ENCODE measurements at regions not wholly inside any gene's neighbourhood (a gene's known extent, or its start where the extent isn't known, plus 50 kb on each side); places are given as distances from the start of the nearest gene placed in this dataset.

DNA sequence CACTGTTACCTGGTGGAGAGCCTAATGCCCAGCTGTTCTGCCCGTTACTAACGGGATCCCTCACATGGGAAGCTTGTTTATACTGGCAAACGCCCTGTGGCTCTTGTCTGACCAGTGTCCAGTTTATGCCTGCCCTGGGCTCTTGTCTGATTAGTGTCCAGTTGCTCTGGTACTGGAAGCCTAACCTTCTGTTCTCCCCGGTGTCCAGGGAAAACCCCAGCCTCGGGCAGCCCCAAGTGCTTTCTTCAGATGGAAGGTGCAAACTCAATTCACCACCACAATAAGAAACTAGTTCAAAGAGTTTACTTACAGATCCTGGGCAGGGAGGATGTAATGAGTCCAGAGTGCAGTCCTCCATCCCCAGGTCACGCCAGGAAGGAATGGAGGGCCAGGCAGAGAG lies 148.4 kb downstream of the TBXT start:
- BruUV-seq (replicated peaks) = no TSS peak
- peaks cover 11% of the 10 kb centered on the region for H3K27me3 ChIP-seq (replicated peaks; ENCODE audit: insufficient read depth, low read depth, low read length, poor library complexity)
- TF ChIP-seq EZH2 (IDR thresholded peaks at IDR 0.05; ENCODE audit: borderline replicate concordance, low read depth, low read length, poor library complexity, severe bottlenecking) = no peak
- TF ChIP-seq, protein P1, sequence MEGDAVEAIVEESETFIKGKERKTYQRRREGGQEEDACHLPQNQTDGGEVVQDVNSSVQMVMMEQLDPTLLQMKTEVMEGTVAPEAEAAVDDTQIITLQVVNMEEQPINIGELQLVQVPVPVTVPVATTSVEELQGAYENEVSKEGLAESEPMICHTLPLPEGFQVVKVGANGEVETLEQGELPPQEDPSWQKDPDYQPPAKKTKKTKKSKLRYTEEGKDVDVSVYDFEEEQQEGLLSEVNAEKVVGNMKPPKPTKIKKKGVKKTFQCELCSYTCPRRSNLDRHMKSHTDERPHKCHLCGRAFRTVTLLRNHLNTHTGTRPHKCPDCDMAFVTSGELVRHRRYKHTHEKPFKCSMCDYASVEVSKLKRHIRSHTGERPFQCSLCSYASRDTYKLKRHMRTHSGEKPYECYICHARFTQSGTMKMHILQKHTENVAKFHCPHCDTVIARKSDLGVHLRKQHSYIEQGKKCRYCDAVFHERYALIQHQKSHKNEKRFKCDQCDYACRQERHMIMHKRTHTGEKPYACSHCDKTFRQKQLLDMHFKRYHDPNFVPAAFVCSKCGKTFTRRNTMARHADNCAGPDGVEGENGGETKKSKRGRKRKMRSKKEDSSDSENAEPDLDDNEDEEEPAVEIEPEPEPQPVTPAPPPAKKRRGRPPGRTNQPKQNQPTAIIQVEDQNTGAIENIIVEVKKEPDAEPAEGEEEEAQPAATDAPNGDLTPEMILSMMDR (conservative IDR thresholded peaks at IDR 0.05; ENCODE audit: low read depth, low read length) = no peak
- H3K4me3 ChIP-seq (ENCODE audit: low read depth, low read length, poor library complexity, severe bottlenecking) = no peak overlapping the region
- CTCF ChIA-PET = no interaction called here
- H3K36me3 ChIP-seq (ENCODE audit: insufficient read depth, low read length, poor library complexity, severe bottlenecking) = no peaks in the 10 kb centered on the region
- intact Hi-C loops (cut with micrococcal nuclease; ENCODE audit: unreplicated experiment) = no loop called here
- H3K27ac ChIP-seq (ENCODE audit: low read depth, low read length, poor library complexity, severe bottlenecking) = no peak overlapping the region
- POLR2A ChIA-PET (ENCODE audit: low non-redundant PET) = no interaction called here
- no peaks in the 10 kb centered on the region for H3K4me1 ChIP-seq (ENCODE audit: insufficient read depth, low read length, poor library complexity, severe bottlenecking)
- no peak for DNase-seq (ENCODE audit: low spot score)
- peaks cover 10% of the 10 kb centered on the region for H3K9me3 ChIP-seq (ENCODE audit: low read depth, low read length, poor library complexity, severe bottlenecking)

DNA sequence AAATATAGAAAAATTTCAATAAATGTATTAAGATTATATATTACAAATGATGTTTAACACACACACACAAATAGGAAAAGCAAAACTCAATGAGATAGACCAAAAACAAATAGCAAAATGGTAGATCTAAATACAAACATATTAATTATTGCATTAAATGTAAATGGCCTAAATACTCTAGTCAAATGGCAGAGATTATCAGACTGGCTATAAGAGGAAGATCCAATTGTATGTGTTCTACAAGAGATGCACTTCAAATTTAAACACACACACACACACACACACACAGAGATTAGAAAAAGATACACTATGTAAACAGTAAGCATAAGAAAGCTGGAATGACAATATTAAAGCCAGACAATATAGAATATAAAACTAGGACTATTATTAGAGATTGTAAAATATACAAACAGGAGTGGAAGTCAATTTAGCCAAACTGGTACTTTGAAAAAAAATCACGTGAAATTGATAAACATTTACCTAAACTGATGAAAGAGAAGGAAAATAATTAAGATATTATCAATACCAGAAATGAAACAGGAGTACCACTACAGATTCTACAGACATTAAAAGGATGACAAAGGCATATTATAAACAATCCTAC lies 150.5 kb downstream of the TBXT start:
- intact Hi-C loops (cut with micrococcal nuclease; ENCODE audit: unreplicated experiment) = no loop called here
- Histone ChIP-seq H3K9me3 (ENCODE audit: low read depth, low read length, poor library complexity, severe bottlenecking) (peaks cover 10% of the 10 kb centered on the region), H3K27ac (ENCODE audit: low read depth, low read length, poor library complexity, severe bottlenecking) (no peak overlapping the region), H3K4me1 (ENCODE audit: insufficient read depth, low read length, poor library complexity, severe bottlenecking) (no peaks in the 10 kb centered on the region), H3K36me3 (ENCODE audit: insufficient read depth, low read length, poor library complexity, severe bottlenecking) (no peaks in the 10 kb centered on the region), H3K4me3 (ENCODE audit: low read depth, low read length, poor library complexity, severe bottlenecking) (no peak overlapping the region), H3K27me3 (replicated peaks; ENCODE audit: insufficient read depth, low read depth, low read length, poor library complexity) (peaks cover 11% of the 10 kb centered on the region)
- no peak for DNase-seq (ENCODE audit: low spot score)
- BruUV-seq (replicated peaks) = no TSS peak
- CTCF ChIA-PET = no interaction called here
- TF ChIP-seq EZH2 (IDR thresholded peaks at IDR 0.05; ENCODE audit: borderline replicate concordance, low read depth, low read length, poor library complexity, severe bottlenecking) = no peak
- TF ChIP-seq, protein P1 (conservative IDR thresholded peaks at IDR 0.05; ENCODE audit: low read depth, low read length) = no peak
- POLR2A ChIA-PET (ENCODE audit: low non-redundant PET) = no interaction called here

DNA sequence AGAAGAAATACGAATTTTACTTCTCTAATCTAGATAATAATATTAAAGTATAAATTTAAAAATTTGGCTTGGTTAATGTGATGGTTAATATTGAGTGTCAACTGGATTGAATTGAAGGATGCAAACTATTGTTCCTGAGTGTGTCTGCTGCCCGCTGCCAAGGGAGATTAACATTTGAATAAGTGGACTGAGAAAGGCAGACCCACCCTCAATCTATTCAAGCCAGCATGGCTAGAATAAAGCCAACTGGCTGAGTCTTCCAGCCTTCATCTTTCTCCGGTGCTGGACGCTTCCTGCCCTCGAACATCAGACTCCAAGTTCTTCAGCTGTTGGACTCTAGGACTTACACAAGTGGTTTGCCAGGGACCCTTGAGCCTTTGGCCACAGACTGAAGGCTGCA lies 152.7 kb downstream of the TBXT start:
- no peak overlapping the region for H3K4me3 ChIP-seq (ENCODE audit: low read depth, low read length, poor library complexity, severe bottlenecking)
- TF ChIP-seq, protein P1 (conservative IDR thresholded peaks at IDR 0.05; ENCODE audit: low read depth, low read length) = no peak
- no peak for TF ChIP-seq EZH2 (IDR thresholded peaks at IDR 0.05; ENCODE audit: borderline replicate concordance, low read depth, low read length, poor library complexity, severe bottlenecking)
- CTCF ChIA-PET = no interaction called here
- POLR2A ChIA-PET (ENCODE audit: low non-redundant PET) = no interaction called here
- H3K9me3 ChIP-seq (ENCODE audit: low read depth, low read length, poor library complexity, severe bottlenecking) = peaks cover 10% of the 10 kb centered on the region
- DNase-seq (ENCODE audit: low spot score) = no peak
- H3K27me3 ChIP-seq (replicated peaks; ENCODE audit: insufficient read depth, low read depth, low read length, poor library complexity) = peaks cover 11% of the 10 kb centered on the region
- BruUV-seq (replicated peaks) = no TSS peak
- H3K27ac ChIP-seq (ENCODE audit: low read depth, low read length, poor library complexity, severe bottlenecking) = no peak overlapping the region
- H3K36me3 ChIP-seq (ENCODE audit: insufficient read depth, low read length, poor library complexity, severe bottlenecking) = no peaks in the 10 kb centered on the region
- no peaks in the 10 kb centered on the region for H3K4me1 ChIP-seq (ENCODE audit: insufficient read depth, low read length, poor library complexity, severe bottlenecking)
- intact Hi-C loops (cut with micrococcal nuclease; ENCODE audit: unreplicated experiment) = no loop called here

Data from A673 (cell line).